AG08396 (cell line): ENCODE measurements at regions not wholly inside any gene's neighbourhood (a gene's known extent, or its start where the extent isn't known, plus 50 kb on each side); places are given as distances from the start of the nearest gene placed in this dataset.
"Not testable (repeated sequence)": the region's sequence is repeated elsewhere in the genome, so short reads cannot be mapped to it uniquely, and the experiment has no call there.

Experiments used
- DNase-seq: peaks from one replicate; pipeline ENCODE4 v3.0.0; 2012; ENCODE audit warnings: low spot score, mixed read lengths

DNA sequence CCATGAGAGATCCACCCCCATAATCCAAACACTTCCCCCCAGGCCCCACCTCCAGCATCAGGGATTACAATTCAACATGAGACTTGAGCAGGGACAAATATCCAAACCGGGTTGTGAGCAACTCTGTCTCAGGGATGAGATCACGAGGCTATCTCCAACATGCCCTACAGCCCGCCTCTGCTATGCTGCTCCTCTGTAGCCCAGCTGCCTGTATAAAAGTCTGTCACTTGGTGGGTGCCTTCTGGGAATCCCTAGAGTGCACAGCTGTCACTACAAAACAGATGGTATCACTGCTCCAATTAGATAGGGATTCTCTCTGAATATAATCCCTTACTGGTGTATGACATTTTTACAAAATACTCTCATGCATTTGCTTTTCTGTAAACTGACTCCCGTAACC is 114.9 kb upstream of the NANOS1 start:
- no peak for DNase-seq

DNA sequence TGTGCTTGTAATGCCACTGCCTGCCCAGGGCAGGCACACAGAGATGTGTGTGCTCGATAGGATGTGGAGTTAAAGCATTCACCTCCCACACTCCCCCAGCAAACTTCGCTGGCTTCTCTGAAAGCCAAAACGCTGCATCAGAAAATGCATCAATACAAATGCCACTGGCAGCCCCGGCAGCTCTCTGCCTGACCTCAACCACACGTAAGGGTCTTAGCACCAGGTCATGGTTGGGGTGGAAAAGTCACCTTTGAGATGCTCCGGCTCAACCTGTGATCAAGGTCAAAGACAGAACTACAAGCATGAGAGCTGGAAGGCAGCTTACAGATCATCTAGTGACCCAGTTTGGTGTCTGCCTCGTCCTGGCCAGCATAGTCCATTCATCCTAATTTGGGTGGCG is 114.4 kb upstream of the NANOS1 start:
- DNase-seq = no peak

DNA sequence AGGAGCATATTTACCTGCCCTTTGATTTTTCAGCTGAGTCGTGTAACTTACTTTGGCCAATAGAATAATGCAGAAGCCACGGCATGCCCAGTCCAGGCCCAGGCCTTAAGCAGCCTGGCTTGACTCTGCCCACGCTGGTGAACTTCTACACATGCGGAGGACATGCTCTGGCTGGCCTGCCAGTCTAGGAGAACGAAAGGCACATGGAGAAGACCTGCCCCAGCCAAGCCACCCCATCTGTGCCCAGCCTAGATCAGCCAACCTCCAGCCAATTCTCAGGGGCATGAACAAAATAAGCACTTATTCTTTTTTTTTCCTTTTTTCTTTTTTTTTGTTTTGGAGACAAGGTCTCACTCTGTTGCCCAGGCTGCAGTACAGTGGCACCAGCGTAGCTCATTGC is 112.7 kb upstream of the NANOS1 start:
- no peak for DNase-seq

DNA sequence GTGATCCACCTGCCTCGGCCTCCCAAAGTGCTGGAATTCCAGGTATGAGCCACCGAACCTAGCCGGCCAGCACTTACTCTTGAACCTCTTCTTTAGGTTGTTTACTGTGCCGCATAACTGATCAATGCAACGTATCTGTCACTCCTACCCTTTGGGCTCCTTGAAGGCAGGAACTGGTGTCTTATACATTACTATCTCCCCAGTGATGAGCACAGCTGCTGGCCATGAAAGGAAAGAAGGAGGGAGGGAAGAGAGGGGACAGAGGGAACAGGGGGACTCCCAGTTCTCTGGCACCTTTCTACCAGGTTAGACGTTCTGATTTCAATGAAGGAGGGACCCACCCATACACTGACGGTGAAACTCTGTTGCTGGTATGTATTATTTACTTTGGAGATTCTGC is 111.8 kb upstream of the NANOS1 start:
- no peak for DNase-seq

DNA sequence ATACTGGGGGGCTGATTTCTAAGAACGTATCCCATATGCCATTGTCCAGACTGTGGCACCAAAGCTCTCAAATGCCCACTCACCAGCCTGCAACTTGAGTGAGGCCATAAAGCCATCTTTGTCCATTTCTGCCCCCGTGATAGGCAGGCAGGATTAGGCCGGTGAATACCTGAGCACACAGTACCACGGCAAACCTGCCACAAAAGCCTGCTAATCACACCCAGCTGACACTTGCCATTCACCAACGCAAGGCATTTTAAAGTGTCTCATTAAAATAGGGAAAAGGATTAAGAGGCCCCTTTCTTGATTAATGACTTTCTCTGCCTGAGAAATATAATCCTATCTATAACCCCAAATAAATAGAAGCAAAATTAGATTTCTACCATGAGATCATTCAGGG is 111.4 kb upstream of the NANOS1 start:
- no peak for DNase-seq

DNA sequence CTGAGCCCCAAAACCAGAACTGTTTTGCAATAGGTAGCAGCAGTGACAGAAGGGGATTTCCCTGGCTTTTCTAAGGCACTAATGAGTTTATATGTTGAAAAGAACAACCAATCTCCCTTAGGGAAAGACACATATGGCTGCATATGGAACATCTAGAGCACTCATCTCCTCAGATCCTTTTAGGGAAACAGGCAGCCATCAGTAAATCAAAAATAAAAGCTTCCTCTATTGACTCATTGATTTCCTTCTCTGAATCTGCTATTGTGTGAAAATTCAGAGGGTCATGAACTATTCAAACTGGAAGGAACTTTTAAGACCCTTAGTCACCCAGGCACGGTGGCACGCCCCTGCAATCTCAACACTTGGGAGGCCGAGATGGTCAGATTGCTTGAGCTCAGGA is 110.9 kb upstream of the NANOS1 start:
- no peak for DNase-seq

DNA sequence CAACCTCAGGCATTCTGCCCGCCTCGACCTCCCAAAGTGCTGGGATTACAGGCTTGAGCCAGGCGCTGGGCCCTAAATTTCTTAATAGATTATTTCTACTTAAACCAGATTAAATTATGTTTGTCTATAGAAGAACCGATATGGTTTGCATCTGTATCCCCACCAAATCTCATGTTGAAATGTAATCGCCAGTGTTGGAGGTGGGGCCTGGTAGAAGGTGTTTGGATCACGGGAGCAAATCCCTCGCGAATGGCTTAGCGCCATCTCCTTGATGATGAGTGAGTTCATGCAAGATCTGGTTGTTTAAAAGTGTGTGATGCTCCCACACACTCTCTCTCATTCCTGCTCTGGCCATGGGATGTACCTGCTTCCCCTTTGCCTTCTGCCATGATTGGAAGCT is 109.3 kb upstream of the NANOS1 start:
- no peak for DNase-seq

DNA sequence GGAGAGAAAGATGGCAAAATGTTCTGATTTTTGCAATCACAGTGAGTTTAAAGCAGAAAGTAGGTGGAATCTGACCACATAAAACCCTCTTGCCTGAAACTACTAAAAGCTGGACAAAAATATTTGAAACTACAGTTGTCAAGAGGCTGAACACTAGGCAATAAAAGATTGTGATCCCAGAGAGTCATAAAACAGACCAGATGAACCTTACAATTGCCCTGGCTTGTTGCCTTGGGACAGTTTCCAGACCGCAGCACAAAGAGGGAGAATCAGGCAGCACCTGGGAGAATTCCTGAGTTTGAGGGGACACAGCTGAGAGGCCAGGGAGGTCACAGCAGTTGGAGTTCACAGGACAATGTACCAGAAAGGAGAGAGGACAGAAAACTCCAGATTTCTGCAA is 107.3 kb upstream of the NANOS1 start:
- DNase-seq = no peak

DNA sequence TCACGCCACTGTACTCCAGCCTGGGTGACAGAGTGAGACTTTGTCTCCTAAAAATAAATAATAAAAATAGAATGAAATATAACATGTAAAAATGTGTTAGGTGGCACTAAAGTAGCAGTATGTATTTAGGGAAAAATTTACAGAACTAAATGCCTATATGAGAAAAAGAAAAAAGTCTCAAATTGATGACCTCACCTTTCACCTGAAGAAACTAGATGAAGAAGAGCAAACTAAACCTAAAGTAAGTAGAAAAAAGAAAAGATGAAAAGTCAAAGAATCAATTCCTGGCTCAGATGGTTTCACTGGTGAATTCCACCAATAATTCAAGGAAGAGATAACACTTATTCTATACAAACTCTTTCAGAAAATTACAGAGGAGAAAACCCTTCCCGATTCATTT is 106.5 kb upstream of the NANOS1 start:
- no peak for DNase-seq

DNA sequence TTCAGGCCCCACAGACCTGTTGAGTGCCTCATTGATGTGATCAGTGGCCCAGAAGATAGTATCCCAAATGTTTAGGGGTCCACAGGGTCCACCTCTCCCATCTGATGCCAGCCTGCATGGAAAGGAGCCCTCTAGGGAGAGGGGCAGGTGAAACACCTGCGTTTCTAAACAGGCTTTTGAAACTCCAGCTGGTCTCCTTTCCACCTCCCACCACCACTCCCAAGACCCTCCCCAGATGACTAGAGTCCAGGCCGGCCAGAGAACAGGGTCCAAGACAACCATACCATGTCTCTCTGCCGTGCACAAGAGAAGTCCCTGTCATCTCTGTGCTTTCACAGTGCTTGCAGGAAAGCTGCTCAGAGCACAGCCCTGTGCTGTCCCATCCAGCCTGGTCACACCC is 105.0 kb upstream of the NANOS1 start:
- DNase-seq = no peak

DNA sequence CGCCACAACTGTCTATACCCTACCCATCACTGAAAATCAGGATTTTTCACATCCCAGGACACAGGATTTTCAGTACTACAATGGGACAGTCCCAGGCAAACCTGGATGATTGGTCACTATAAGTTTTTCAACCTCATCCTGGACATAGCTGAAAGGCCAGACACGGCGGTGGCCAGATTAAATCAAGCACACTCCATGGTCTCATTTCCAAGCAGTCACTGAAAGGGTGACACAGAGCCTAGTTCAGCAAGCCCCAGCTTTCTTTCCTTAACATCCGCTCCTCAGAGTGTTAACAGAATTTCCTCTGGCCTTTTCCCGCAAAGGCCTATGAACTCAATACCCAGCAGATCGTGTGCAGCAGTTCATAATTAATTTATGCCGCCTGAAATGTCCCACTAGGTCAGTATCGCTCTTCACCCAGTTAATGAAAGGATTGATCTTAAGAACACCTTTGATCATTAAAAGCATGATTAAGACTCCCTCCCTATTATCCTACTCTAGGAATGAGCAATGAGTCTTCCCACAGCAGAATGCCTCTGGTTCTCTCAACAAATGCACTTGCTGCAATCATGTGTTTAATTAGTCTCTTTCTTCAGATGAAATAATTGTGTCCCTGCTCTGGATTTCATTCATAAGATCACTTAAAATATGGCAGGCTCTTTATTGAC is 104.0 kb upstream of the NANOS1 start:
- no peak for DNase-seq

DNA sequence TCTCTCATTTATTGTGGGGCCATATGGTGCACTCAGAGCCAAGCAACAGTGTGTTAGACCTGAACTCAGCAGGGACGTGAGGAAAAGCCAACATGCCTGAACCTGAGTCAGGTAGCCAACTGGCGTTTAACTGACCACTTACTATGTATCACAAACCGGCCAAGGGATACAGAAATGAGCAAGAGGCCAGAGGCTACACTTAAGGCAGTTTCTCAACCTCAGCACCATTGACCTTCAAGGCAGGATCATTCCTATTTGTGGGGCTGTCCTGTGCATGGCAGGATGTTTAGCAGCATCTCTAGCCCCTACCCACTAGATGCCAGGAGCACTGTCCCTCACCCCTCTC is 103.5 kb upstream of the NANOS1 start:
- DNase-seq = no peak

DNA sequence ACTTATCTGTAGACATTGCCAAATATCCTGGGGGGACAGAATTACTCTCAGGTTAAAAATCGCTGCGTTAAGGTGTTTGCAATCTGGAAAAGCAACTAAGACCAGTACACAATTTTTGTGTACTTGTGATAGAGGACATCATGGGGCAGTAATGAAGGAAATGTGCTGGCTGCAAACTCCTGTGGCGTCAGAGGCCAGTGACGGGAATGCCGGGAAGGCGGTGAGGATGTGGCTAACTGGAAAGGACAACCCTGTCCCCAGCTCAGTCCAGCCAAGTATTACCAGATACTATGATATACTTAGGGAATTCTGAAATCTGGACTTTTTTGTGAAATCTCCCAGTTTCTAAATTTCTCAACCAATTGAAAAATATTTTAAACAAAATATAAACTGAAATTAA is 103.1 kb upstream of the NANOS1 start:
- DNase-seq = no peak

DNA sequence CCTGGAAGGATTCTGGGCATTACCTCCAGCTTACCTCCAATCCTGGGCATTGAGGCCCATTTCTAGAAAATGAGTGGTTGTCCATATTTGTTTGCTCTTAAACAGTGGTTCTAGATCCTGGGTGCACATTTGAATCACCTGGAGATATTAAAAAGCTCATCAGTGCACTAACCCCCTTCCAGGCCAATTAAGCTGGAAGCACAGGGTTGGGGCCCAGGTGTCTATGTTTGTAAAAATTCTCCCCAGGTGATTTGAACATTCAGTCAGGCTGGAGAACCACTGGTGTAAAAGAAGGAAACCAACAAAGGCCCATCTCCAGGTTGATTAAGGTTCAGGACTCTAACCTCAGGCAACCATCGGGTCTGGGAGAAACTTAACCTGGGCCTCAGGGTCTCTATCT is 102.6 kb upstream of the NANOS1 start:
- DNase-seq = no peak

DNA sequence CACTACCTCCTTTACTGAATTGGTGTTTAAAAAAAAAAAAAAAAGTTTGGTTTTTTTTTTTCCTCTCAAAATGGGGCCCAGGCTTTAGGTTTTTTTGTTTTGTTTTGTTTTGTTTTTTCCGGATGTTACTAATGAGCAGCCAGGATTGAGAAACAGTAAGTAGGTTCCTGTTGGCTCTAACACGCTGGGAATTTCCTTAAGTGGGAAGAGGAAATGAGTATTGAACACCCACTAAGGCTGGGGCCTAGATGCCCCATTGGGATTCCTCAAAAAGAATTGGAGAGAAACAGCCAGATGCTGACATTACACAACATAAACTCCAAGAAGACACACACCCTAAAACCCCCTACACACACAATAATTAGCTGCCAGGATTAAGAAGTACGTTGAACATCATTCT is 102.2 kb upstream of the NANOS1 start:
- DNase-seq = no peak

DNA sequence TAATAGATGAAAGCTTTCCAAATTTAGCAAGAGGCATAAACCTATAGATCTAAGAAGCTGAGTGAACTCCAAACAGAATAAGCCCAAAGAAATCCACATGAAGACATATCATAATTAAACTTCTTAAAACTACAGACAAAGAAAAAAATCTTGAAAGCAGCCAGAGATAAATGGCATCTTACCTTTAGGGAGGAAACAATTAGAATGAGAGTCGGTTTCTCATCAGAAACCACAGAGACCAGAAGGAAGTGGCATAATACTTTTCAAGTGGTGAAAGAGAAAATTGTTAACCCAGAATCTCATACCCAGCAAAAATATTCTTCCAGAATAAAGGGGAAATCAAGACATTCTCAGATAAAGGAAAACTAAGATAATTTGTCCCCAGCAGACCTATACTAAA is 98.9 kb upstream of the NANOS1 start:
- DNase-seq = no peak

DNA sequence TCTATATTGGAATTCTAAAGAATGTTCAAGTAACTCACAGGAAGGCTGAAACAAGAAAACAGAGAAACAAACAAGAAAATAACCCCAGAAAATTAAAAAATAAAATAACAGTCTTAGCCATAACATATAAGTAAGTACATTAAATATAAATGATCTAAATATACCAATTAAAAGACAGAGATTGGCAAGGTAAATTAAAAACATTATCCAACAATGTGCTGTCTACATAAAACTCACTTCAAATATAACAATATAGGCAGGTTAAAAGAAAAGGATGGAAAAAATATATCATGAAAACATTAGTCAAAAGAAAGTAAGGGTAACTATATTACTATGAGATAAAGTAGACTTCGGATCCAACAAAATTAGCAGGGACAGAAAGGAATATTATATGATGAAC is 98.1 kb upstream of the NANOS1 start:
- no peak for DNase-seq

DNA sequence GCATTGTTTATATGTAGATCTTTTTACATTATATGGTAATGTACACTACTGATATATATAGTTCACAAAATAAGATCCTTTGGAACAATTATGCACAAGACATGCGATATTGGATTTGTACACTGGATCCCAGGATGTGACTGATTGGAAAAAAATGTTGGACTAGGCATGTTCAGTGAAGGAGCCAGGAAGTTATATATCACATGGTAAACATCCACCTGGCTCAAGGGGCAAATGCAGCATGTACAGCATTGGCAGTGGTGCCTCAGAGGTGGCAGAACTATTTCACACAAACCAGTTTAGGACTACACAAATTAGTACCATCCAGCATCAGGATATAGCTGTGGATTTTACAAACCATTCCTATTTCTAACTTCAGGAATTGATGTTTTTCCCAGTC is 97.4 kb upstream of the NANOS1 start:
- not testable (repeated sequence) for DNase-seq

DNA sequence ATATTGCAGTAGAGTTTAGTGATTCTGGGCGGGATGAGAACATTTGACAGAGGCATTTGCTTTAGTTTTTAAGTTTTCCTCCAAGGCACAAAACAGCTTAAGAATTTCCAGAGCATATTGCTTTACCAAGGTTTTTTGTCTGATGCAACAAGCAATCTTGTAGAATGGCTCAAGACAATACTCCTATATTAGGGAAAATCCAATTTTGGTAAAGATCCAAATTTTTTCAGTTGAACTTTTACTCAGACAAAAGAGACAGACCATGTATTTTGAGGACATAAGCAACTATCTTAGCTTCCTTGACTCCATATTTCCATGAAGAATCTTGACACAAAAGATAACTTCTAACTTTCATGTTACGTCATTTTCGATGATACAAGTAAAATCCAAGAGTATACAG is 92.3 kb upstream of the NANOS1 start:
- DNase-seq = no peak

DNA sequence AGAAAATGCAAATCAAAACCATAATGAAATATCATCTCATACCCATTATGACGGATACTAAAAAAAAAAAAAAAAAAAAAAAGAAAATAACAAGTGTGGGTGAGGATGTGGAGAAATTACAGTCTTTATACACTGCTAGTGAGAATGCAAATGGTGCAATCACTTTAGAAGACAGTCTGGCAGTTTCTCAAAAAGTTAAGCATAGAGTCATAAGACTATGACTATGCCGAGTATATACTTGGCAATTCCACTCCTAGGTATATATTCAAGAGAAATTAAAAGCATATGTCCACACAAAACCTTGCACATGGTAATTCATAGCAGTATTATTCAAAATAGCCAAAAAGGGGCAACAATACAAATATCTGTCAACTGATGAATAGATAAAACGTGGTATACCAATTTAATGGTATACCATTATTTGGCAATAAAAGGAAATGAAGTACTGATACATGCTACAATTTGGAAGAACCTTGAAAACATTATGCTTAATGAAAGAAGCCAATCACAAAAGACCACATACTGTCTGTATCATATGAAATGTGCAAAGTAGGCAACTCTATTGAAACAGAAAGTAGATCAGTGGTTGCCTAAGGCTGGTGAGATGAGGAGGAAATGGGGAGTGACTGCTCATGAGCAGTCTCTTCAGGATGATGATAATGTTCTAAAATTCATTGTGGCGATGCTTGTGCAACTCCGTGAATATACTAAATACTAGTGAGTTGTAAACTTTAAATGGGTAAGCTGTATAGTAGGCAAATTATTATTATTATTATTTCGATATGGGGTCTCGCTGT is 90.1 kb upstream of the NANOS1 start:
- DNase-seq = no peak

DNA sequence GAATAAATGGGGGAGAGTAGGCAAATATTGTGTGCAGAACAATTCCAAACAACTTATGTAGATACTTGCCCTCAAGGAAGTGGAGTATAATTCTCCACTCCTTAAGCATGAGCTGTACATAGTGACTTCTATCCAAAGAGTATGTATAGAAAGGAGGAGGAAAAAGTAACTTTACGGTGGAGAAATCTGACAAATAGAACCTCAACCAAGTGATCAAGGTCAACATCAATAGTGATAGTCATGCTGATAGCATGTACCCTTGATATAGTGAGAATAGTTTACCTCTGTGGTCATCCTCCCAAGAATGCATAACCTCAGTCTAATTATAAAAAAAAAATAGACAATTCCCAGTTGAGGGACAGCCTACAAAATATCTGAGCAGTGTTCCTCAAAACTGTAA is 89.1 kb upstream of the NANOS1 start:
- no peak for DNase-seq

DNA sequence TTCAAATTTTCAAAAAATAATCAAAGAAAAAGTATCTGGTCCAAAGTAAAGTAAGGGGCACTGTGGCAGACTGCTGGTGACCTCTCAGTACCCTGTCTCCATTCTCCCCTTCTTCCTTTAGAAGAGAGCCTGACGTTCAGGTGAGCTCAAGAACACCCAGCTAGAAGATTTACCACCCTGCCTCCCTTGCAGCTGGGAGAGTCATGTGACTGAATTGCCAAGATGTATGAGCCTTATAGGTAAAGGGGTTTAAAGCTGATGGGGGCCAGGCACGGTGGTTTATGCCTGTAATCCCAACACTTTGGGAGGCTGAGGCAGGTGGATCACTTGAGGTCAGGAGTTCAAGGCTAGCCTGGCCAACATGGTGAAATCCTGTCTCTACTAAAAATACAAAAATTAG is 86.3 kb upstream of the NANOS1 start:
- DNase-seq = no peak

DNA sequence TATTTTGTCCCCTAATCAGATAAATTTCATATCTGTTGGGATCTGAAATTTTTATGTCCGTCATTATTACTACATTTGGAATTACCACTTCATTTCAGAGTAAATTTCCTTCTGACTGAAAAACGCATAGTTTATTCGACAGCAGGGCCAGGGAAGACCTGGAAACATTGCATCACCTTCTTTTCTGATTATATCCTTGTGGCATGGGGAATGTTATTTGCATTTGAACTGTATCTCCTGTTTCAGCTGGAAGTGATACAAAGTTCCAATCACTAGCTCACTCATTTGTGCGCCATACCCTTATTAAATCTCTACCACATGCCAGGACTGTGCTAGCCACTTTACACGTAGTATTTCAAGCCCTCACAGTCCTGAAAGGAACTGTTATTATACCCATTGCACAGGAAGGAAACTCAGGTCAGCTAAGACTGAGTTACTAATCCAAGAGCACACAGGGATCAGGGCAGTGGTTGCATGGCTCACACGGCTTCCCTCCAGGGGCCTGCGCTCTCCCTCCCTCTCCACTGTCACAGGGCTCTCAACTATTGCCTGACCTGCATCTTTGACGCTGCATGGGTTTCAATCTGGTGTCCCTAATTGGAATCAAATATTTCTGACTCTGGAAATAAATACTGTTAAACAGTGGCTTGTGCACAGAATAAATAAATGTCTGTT is 84.4 kb upstream of the NANOS1 start:
- no peak for DNase-seq

DNA sequence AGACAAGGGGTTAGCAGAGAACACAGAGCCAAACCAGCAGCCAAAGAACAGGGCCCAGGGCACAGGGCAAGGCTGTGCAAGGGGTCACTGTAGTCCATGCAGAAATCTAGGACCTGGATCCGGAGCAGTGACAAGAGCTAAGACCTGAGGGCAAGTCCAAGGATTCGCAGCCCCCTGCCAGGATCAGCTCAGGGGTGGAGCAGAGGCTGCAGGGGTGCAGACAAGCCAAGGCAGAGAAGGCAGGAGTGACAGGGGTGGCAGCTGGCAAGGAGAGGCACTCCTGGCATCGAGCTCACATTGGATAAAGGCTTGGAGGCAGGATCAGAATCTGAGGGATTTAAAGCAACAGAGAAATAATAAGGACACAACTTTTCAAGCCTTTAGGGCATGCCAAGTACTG is 80.7 kb upstream of the NANOS1 start:
- no peak for DNase-seq
